ENCODE measurements at regions not wholly inside any gene's neighbourhood (a gene's known extent, or its start where the extent isn't known, plus 50 kb on each side); places are given as distances from the start of the nearest gene placed in this dataset.

- no peak for ATAC-seq
- no peak for TF ChIP-seq PATZ1 (CRISPR knock-in tag; IDR thresholded peaks at IDR 0.05; ENCODE audit: borderline replicate concordance)
- TF ChIP-seq ZFP30 (CRISPR knock-in tag; IDR thresholded peaks at IDR 0.05) = no peak
Measured at GRCh38 chr6:97456070-97456469, 173.1 kb upstream of the MMS22L start.

- TF ChIP-seq ZNF70 (CRISPR knock-in tag; IDR thresholded peaks at IDR 0.05) (no peak), SNAI2 (CRISPR knock-in tag; IDR thresholded peaks at IDR 0.05) (no peak), ZNF565 (CRISPR knock-in tag; conservative IDR thresholded peaks at IDR 0.05; ENCODE audit: low read depth) (no peak), TOX (CRISPR knock-in tag; IDR thresholded peaks at IDR 0.05; ENCODE audit: borderline replicate concordance) (no peak), RARB (CRISPR knock-in tag; IDR thresholded peaks at IDR 0.05) (no peak), ZC3H10 (CRISPR knock-in tag; IDR thresholded peaks at IDR 0.05) (no peak), ZFP30 (CRISPR knock-in tag; IDR thresholded peaks at IDR 0.05) (no peak), PPARA (CRISPR knock-in tag; IDR thresholded peaks at IDR 0.05; ENCODE audit: borderline replicate concordance) (no peak), OSR1 (CRISPR knock-in tag; IDR thresholded peaks at IDR 0.05) (no peak), ARNTL (CRISPR knock-in tag; IDR thresholded peaks at IDR 0.05; ENCODE audit: borderline replicate concordance, low read depth) (no peak), ZFP3 (CRISPR knock-in tag; IDR thresholded peaks at IDR 0.05) (no peak), ZNF8 (CRISPR knock-in tag; IDR thresholded peaks at IDR 0.05) (no peak), CSRNP3 (CRISPR knock-in tag; IDR thresholded peaks at IDR 0.05) (no peak), BACH2 (CRISPR knock-in tag; IDR thresholded peaks at IDR 0.05; ENCODE audit: borderline replicate concordance) (no peak), GLIS3 (CRISPR knock-in tag; IDR thresholded peaks at IDR 0.05) (no peak), CSDC2 (CRISPR knock-in tag; IDR thresholded peaks at IDR 0.05) (no peak), ISL1 (CRISPR knock-in tag; IDR thresholded peaks at IDR 0.05) (no peak)
- TF ChIP-seq, protein P1, sequence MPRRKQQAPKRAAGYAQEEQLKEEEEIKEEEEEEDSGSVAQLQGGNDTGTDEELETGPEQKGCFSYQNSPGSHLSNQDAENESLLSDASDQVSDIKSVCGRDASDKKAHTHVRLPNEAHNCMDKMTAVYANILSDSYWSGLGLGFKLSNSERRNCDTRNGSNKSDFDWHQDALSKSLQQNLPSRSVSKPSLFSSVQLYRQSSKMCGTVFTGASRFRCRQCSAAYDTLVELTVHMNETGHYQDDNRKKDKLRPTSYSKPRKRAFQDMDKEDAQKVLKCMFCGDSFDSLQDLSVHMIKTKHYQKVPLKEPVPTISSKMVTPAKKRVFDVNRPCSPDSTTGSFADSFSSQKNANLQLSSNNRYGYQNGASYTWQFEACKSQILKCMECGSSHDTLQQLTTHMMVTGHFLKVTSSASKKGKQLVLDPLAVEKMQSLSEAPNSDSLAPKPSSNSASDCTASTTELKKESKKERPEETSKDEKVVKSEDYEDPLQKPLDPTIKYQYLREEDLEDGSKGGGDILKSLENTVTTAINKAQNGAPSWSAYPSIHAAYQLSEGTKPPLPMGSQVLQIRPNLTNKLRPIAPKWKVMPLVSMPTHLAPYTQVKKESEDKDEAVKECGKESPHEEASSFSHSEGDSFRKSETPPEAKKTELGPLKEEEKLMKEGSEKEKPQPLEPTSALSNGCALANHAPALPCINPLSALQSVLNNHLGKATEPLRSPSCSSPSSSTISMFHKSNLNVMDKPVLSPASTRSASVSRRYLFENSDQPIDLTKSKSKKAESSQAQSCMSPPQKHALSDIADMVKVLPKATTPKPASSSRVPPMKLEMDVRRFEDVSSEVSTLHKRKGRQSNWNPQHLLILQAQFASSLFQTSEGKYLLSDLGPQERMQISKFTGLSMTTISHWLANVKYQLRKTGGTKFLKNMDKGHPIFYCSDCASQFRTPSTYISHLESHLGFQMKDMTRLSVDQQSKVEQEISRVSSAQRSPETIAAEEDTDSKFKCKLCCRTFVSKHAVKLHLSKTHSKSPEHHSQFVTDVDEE (CRISPR knock-in tag; IDR thresholded peaks at IDR 0.05) = no peak
- TF ChIP-seq, protein P2, sequence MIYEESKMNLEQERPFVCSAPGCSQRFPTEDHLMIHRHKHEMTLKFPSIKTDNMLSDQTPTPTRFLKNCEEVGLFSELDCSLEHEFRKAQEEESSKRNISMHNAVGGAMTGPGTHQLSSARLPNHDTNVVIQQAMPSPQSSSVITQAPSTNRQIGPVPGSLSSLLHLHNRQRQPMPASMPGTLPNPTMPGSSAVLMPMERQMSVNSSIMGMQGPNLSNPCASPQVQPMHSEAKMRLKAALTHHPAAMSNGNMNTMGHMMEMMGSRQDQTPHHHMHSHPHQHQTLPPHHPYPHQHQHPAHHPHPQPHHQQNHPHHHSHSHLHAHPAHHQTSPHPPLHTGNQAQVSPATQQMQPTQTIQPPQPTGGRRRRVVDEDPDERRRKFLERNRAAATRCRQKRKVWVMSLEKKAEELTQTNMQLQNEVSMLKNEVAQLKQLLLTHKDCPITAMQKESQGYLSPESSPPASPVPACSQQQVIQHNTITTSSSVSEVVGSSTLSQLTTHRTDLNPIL (CRISPR knock-in tag; IDR thresholded peaks at IDR 0.05; ENCODE audit: low read depth) = no peak
- ATAC-seq = no peak
Measured at GRCh38 chr6:97459535-97459934, 176.5 kb upstream of the MMS22L start.

- TF ChIP-seq ZFP3 (CRISPR knock-in tag; IDR thresholded peaks at IDR 0.05) (no peak), TOX (CRISPR knock-in tag; IDR thresholded peaks at IDR 0.05; ENCODE audit: borderline replicate concordance) (no peak), RARB (CRISPR knock-in tag; IDR thresholded peaks at IDR 0.05) (no peak), PPARA (CRISPR knock-in tag; IDR thresholded peaks at IDR 0.05; ENCODE audit: borderline replicate concordance) (no peak), OSR1 (CRISPR knock-in tag; IDR thresholded peaks at IDR 0.05) (no peak), ARNTL (CRISPR knock-in tag; IDR thresholded peaks at IDR 0.05; ENCODE audit: borderline replicate concordance, low read depth) (no peak), CSDC2 (CRISPR knock-in tag; IDR thresholded peaks at IDR 0.05) (no peak), CSRNP3 (CRISPR knock-in tag; IDR thresholded peaks at IDR 0.05) (no peak), BACH2 (CRISPR knock-in tag; IDR thresholded peaks at IDR 0.05; ENCODE audit: borderline replicate concordance) (no peak), ESRRG (CRISPR knock-in tag; IDR thresholded peaks at IDR 0.05) (no peak), GLIS3 (CRISPR knock-in tag; IDR thresholded peaks at IDR 0.05) (no peak)
- TF ChIP-seq, protein P1 (CRISPR knock-in tag; IDR thresholded peaks at IDR 0.05) = no peak
- ATAC-seq = no peak
Measured at GRCh38 chr6:97459986-97460385, 177.0 kb upstream of the MMS22L start.

All from SK-N-SH treated with all-trans-retinoic acid at 6 μM for 48 hours (cell line).